ENCODE measurements at regions not wholly inside any gene's neighbourhood (a gene's known extent, or its start where the extent isn't known, plus 50 kb on each side); places are given as distances from the start of the nearest gene placed in this dataset.

- TF ChIP-seq CTCF (IDR thresholded peaks at IDR 0.05 in 8 of 11, conservative IDR thresholded peaks at IDR 0.05 in 3 of 11) (no peak), POLR2A (IDR thresholded peaks at IDR 0.05) (no peak)
These were observed 57.8 kb downstream of the SPATA19 start for GRCh38 chr11:133787379-133788141.
